Activated B cell treated with CpG ODN at 0.5 μM for 24 hours (primary cell): ENCODE measurements at regions not wholly inside any gene's neighbourhood (a gene's known extent, or its start where the extent isn't known, plus 50 kb on each side); places are given as distances from the start of the nearest gene placed in this dataset.
"Not testable (repeated sequence)": the region's sequence is repeated elsewhere in the genome, so short reads cannot be mapped to it uniquely, and the experiment has no call there.

Experiments used
- ATAC-seq: fragments of 200-7000 bp; cut with Tn5 transposase; one replicate; pipeline ENCODE4 v1.10.0; 2021; ENCODE audit warnings: low read depth, mild to moderate bottlenecking, moderate library complexity
- CTCF ChIA-PET: fragments of 350-600 bp; sonication (Branson Sonifier 250); formaldehyde crosslinking; loops from one replicate; lab custom pipeline; 2021; ENCODE audit warnings: antibody characterized with exemption; lab: Charles Lee
- POLR2A ChIA-PET: fragments of 350-600 bp; sonication (Branson Sonifier 250); formaldehyde crosslinking; loops from one replicate; lab custom pipeline; 2021; ENCODE audit warnings: antibody characterized with exemption; lab: Charles Lee
- DNase-seq: peaks from one replicate; pipeline ENCODE4 v3.0.0; 2022
- H3K27ac Mint-ChIP-seq: one replicate; pipeline ENCODE4 v1.8.0; 2020; ENCODE audit warnings: mixed read lengths
- H3K27me3 Mint-ChIP-seq: one replicate; pipeline ENCODE4 v1.8.0; 2021; ENCODE audit warnings: mixed read lengths
- H3K36me3 Mint-ChIP-seq: one replicate; pipeline ENCODE4 v1.8.0; 2021; ENCODE audit warnings: low read depth, mixed read lengths
- H3K4me1 Mint-ChIP-seq: one replicate; pipeline ENCODE4 v1.8.0; 2021; ENCODE audit warnings: mixed read lengths
- H3K4me3 Mint-ChIP-seq: one replicate; pipeline ENCODE4 v1.8.0; 2020; ENCODE audit warnings: mild to moderate bottlenecking, mixed read lengths
- H3K9me3 Mint-ChIP-seq: one replicate; pipeline ENCODE4 v1.8.0; 2020; ENCODE audit warnings: mixed read lengths
- CTCF ChIP-seq: fragments of 200-600 bp; IDR thresholded peaks from one replicate; pipeline ENCODE4 v1.8.0; 2022; ENCODE audit warnings: antibody characterized with exemption, mild to moderate bottlenecking
- intact Hi-C: fragments of 100-400 bp; cut with micrococcal nuclease; formaldehyde crosslinking; loops from one replicate; pipeline ENCODE4 v1.15.1; 2024

- DNase-seq (no peak), ATAC-seq (no peak)
- no peaks in the 10 kb centered on the region for H3K27me3 Mint-ChIP-seq
- no peaks in the 10 kb centered on the region for H3K4me1 Mint-ChIP-seq
- intact Hi-C loops, result no loop called here
- TF ChIP-seq CTCF, result no peak
- no peak overlapping the region for H3K27ac Mint-ChIP-seq
- ChIA-PET POLR2A (no interaction called here), CTCF (no interaction called here)
- no peak overlapping the region for H3K4me3 Mint-ChIP-seq
- no peaks in the 10 kb centered on the region for H3K36me3 Mint-ChIP-seq
- peaks cover 2% of the 10 kb centered on the region for H3K9me3 Mint-ChIP-seq
Measured at GRCh38 chr12:33628087-33628486, 188.5 kb upstream of the SYT10 start.

GRCh38 chr12:33634544-33634943, 194.9 kb upstream of the SYT10 start:
- POLR2A ChIA-PET, result no interaction called here
- no peaks in the 10 kb centered on the region for H3K4me1 Mint-ChIP-seq
- DNase-seq, result no peak
- no peak overlapping the region for H3K27ac Mint-ChIP-seq
- no peak for TF ChIP-seq CTCF
- CTCF ChIA-PET, result no interaction called here
- H3K4me3 Mint-ChIP-seq, result no peak overlapping the region
- intact Hi-C loops, result no loop called here
- no peaks in the 10 kb centered on the region for H3K27me3 Mint-ChIP-seq
- peaks cover 6% of the 10 kb centered on the region for H3K9me3 Mint-ChIP-seq
- no peaks in the 10 kb centered on the region for H3K36me3 Mint-ChIP-seq
- ATAC-seq, result no peak

GRCh38 chr12:33636930-33637329, 197.3 kb upstream of the SYT10 start:
- H3K27me3 Mint-ChIP-seq, intact Hi-C loops, H3K9me3 Mint-ChIP-seq, H3K36me3 Mint-ChIP-seq, DNase-seq, CTCF ChIA-PET, H3K27ac Mint-ChIP-seq, H3K4me3 Mint-ChIP-seq, POLR2A ChIA-PET, ATAC-seq, H3K4me1 Mint-ChIP-seq: not testable (repeated sequence)

GRCh38 chr12:33639975-33640374, 200.4 kb upstream of the SYT10 start:
- ChIA-PET CTCF (no interaction called here), POLR2A (no interaction called here)
- no peaks in the 10 kb centered on the region for H3K4me1 Mint-ChIP-seq
- intact Hi-C loops, result no loop called here
- peaks cover 5% of the 10 kb centered on the region for H3K9me3 Mint-ChIP-seq
- no peak overlapping the region for H3K4me3 Mint-ChIP-seq
- DNase-seq, result no peak
- ATAC-seq, result no peak
- no peaks in the 10 kb centered on the region for H3K27me3 Mint-ChIP-seq
- H3K36me3 Mint-ChIP-seq, result no peaks in the 10 kb centered on the region
- TF ChIP-seq CTCF, result no peak
- no peak overlapping the region for H3K27ac Mint-ChIP-seq

- ChIA-PET POLR2A (no interaction called here), CTCF (no interaction called here)
- Mint-ChIP-seq H3K4me1 (no peaks in the 10 kb centered on the region), H3K9me3 (peaks cover 10% of the 10 kb centered on the region), H3K27me3 (no peaks in the 10 kb centered on the region), H3K36me3 (no peaks in the 10 kb centered on the region), H3K4me3 (no peak overlapping the region), H3K27ac (no peak overlapping the region)
- intact Hi-C loops, result no loop called here
- TF ChIP-seq CTCF, result no peak
- ATAC-seq (no peak), DNase-seq (no peak)
Measured at GRCh38 chr12:33649992-33650391, 210.4 kb upstream of the SYT10 start.

- H3K4me1 Mint-ChIP-seq, result no peaks in the 10 kb centered on the region
- no peak overlapping the region for H3K27ac Mint-ChIP-seq
Measured at GRCh38 chr12:33650832-33651231, 211.2 kb upstream of the SYT10 start.

More at GRCh38 chr12:33650832-33651231, 211.2 kb upstream of the SYT10 start:
- ATAC-seq (no peak), DNase-seq (no peak)
- Mint-ChIP-seq H3K27me3 (no peaks in the 10 kb centered on the region), H3K9me3 (peaks cover 8% of the 10 kb centered on the region), H3K36me3 (no peaks in the 10 kb centered on the region), H3K4me3 (no peak overlapping the region)
- CTCF ChIA-PET, result no interaction called here
- no peak for TF ChIP-seq CTCF
- POLR2A ChIA-PET, result no interaction called here
- intact Hi-C loops, result no loop called here
